ENCODE measurements at regions not wholly inside any gene's neighbourhood (a gene's known extent, or its start where the extent isn't known, plus 50 kb on each side); places are given as distances from the start of the nearest gene placed in this dataset.

- intact Hi-C loops (cut with DNase I; ENCODE audit: low total_unique reads) = no loop called here
These were observed 214.0 kb upstream of the C1orf87 start for GRCh38 chr1:60287536-60287935.

GRCh38 chr1:60283690-60284089 is 210.1 kb upstream of the C1orf87 start:
- TF ChIP-seq CTCF (IDR thresholded peaks at IDR 0.05) = no peak
- no peak for TF ChIP-seq POLR2A (IDR thresholded peaks at IDR 0.05)
- DNase-seq = no peak
- intact Hi-C loops (cut with DNase I; ENCODE audit: low total_unique reads) = no loop called here
- Histone ChIP-seq H3K36me3 (no peaks in the 10 kb centered on the region), H3K4me1 (no peaks in the 10 kb centered on the region), H3K27me3 (no peaks in the 10 kb centered on the region), H3K9me3 (no peaks in the 10 kb centered on the region), H3K4me3 (no peak overlapping the region), H3K27ac (no peak overlapping the region)

More at GRCh38 chr1:60287536-60287935, 214.0 kb upstream of the C1orf87 start:
- Histone ChIP-seq H3K4me1 (no peaks in the 10 kb centered on the region), H3K36me3 (no peaks in the 10 kb centered on the region), H3K4me3 (no peak overlapping the region), H3K27me3 (no peaks in the 10 kb centered on the region), H3K27ac (no peak overlapping the region), H3K9me3 (no peaks in the 10 kb centered on the region)
- TF ChIP-seq CTCF (IDR thresholded peaks at IDR 0.05) = no peak
- no peak for TF ChIP-seq POLR2A (IDR thresholded peaks at IDR 0.05)
- no peak for DNase-seq

GRCh38 chr1:60281360-60281932 is 207.9 kb upstream of the C1orf87 start:
- TF ChIP-seq POLR2A (IDR thresholded peaks at IDR 0.05) (no peak), CTCF (IDR thresholded peaks at IDR 0.05) (peak; percentile 16 to 50 (median 32))
- intact Hi-C loops (cut with DNase I; ENCODE audit: low total_unique reads) = no loop called here
- DNase-seq = peak; percentile 16 to 17

GRCh38 chr1:60280819-60281218 is 207.2 kb upstream of the C1orf87 start:
- no peaks in the 10 kb centered on the region for H3K36me3 ChIP-seq
- no peaks in the 10 kb centered on the region for H3K4me1 ChIP-seq
- intact Hi-C loops (cut with DNase I; ENCODE audit: low total_unique reads) = no loop called here
- no peak overlapping the region for H3K27ac ChIP-seq
- TF ChIP-seq CTCF (IDR thresholded peaks at IDR 0.05) (no peak), POLR2A (IDR thresholded peaks at IDR 0.05) (no peak)
- no peaks in the 10 kb centered on the region for H3K9me3 ChIP-seq
- no peak overlapping the region for H3K4me3 ChIP-seq
- H3K27me3 ChIP-seq = no peaks in the 10 kb centered on the region
- DNase-seq = no peak

More at GRCh38 chr1:60281360-60281932, 207.9 kb upstream of the C1orf87 start:
- H3K27me3 ChIP-seq = no peaks in the 10 kb centered on the region
- H3K4me1 ChIP-seq = no peaks in the 10 kb centered on the region
- H3K9me3 ChIP-seq = no peaks in the 10 kb centered on the region
- H3K4me3 ChIP-seq = no peak overlapping the region
- H3K27ac ChIP-seq = no peak overlapping the region
- H3K36me3 ChIP-seq = no peaks in the 10 kb centered on the region

GRCh38 chr1:60280256-60280655 is 206.7 kb upstream of the C1orf87 start:
- Histone ChIP-seq H3K4me1 (no peaks in the 10 kb centered on the region), H3K36me3 (no peaks in the 10 kb centered on the region), H3K4me3 (no peak overlapping the region), H3K27ac (no peak overlapping the region), H3K9me3 (no peaks in the 10 kb centered on the region), H3K27me3 (no peaks in the 10 kb centered on the region)
- intact Hi-C loops (cut with DNase I; ENCODE audit: low total_unique reads) = no loop called here
- DNase-seq = no peak
- TF ChIP-seq CTCF (IDR thresholded peaks at IDR 0.05) (no peak), POLR2A (IDR thresholded peaks at IDR 0.05) (no peak)
